Fibroblast of lung (primary cell): ENCODE measurements at regions not wholly inside any gene's neighbourhood (a gene's known extent, or its start where the extent isn't known, plus 50 kb on each side); places are given as distances from the start of the nearest gene placed in this dataset.

Source experiments
- DNase-seq, 2 donors: peaks; one replicate each; pipeline versions ENCODE4 v3.0.0 to v3.0.0-alpha.2; 2010; ENCODE audit warnings: low read depth in 2 of 2
- H2AFZ ChIP-seq: 2 replicates; pipeline ENCODE4 v1.5.1; 2012; ENCODE audit warnings: low read length, control low read depth, inconsistent platforms
- H3K27ac ChIP-seq: 2 replicates; pipeline ENCODE4 v1.5.1; 2011; ENCODE audit warnings: low read length, control low read depth; ENCODE audit not compliant: insufficient read depth
- H3K27me3 ChIP-seq: 2 replicates; pipeline ENCODE4 v1.5.1; 2011; ENCODE audit warnings: mild to moderate bottlenecking, low read length; ENCODE audit not compliant: control insufficient read depth, insufficient read depth
- H3K36me3 ChIP-seq: 2 replicates; pipeline ENCODE4 v1.5.1; 2011; ENCODE audit warnings: low read length; ENCODE audit not compliant: control insufficient read depth, insufficient read depth
- H3K4me1 ChIP-seq: 2 replicates; pipeline ENCODE4 v1.5.1; 2011; ENCODE audit warnings: low read length; ENCODE audit not compliant: control insufficient read depth, insufficient read depth; ENCODE audit errors: extremely low read depth
- H3K4me2 ChIP-seq: 2 replicates; pipeline ENCODE4 v1.5.1; 2011; ENCODE audit warnings: low read length, control low read depth; ENCODE audit not compliant: insufficient read depth; ENCODE audit errors: extremely low read depth
- H3K4me3 ChIP-seq, 4 experiments: fragments of 200-600 bp in 1 of 4; sonication (generic) in 1 of 4; replicated peaks in 1 of 4; 2 replicates each; pipeline ENCODE4 v1.5.1; 2011 to 2016; ENCODE audit warnings: low read length in 4 of 4, low read depth in 3 of 4, mild to moderate bottlenecking in 3 of 4, control low read depth in 2 of 4, inconsistent platforms in 1 of 4, mixed read lengths in 1 of 4; ENCODE audit not compliant: insufficient read depth in 1 of 4; ENCODE audit errors: control extremely low read depth in 1 of 4
- H3K79me2 ChIP-seq: 2 replicates; pipeline ENCODE4 v1.5.1; 2012; ENCODE audit warnings: mild to moderate bottlenecking, low read length, inconsistent platforms; ENCODE audit not compliant: control insufficient read depth, insufficient read depth
- H3K9ac ChIP-seq: 2 replicates; pipeline ENCODE4 v1.5.1; 2011; ENCODE audit warnings: mild to moderate bottlenecking, low read length, control low read depth; ENCODE audit not compliant: insufficient read depth
- H3K9me3 ChIP-seq: 2 replicates; pipeline ENCODE4 v1.5.1; 2012; ENCODE audit warnings: low read depth, low read length; ENCODE audit not compliant: control insufficient read depth, insufficient read depth
- H4K20me1 ChIP-seq: 2 replicates; pipeline ENCODE4 v1.5.1; 2011; ENCODE audit warnings: low read length; ENCODE audit not compliant: control insufficient read depth, insufficient read depth; ENCODE audit errors: extremely low read depth
- EZH2 ChIP-seq: IDR thresholded peaks from 2 replicates; pipeline ENCODE4 v1.5.1; 2012; ENCODE audit warnings: low read length, control low read depth, mild to moderate bottlenecking; ENCODE audit errors: missing control alignments
- TF ChIP-seq, protein P1 (sequence below), 2 donors: IDR thresholded peaks in 1 of 2; conservative IDR thresholded peaks in 1 of 2; 1 replicate in 1 of 2; 2 replicates in 1 of 2; pipeline ENCODE4 v1.5.1; 2011 to 2012; ENCODE audit warnings: low read length in 2 of 2, control low read depth in 1 of 2, inconsistent platforms in 1 of 2, low read depth in 1 of 2, mild to moderate bottlenecking in 1 of 2

DNA sequence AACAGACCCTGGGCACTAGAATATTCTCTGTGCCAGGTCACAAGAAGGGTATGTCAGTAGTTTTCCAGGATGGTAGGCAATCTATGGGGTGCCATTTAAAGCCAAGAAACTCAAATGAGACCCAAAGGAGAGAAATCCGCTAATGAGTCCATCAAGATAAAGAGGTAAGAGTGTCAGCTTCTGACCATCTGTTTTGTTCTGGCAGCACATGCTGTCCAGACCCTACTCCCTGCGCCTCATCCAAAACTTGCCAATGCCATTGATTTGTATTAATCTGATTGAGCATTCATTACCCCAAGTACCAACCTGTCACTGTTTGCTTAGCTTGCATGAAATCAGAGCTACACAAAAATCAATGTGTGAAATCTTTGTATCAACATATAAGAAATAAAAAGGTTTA, 229.0 kb downstream of the BLID start:
- no peak overlapping the region for H3K4me3 ChIP-seq

DNA sequence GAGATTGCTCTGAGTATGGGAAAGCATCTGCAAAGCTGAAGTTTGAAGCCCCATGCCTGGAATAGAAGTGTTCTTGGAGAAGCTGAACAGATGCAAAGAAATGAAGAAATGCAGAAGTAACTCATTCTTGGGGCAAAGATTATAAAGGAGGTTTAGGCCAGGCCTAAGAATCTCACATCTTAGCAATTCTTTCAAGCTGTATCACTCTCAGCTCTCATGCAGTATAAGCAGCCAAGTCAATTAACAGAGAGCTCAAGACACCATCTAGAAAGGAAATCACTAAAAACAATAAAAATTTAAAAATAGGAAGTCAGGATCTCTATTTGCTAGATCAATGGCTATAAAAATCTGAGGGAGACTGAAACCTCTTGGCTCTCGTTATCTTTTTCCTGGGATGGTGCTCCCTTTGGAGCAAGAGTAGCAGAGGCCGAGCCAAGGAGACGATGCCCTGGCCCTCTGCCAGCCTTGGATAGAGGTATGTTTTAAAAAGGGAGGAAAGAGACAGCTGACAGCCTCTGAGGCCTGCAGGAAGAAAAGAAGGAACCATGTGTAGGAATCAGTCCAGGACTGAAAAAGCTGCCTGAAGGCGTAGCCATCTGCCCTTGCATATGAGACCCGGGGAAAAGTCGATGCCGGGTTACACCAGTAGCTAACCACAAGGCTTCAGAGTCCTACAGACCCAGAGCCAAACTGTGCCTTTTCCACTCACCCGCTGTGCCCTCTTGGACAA, 229.8 kb downstream of the BLID start:
- Histone ChIP-seq H3K4me1 (peaks cover 4% of the 10 kb centered on the region), H3K9ac (no peak overlapping the region), H3K27me3 (no peaks in the 10 kb centered on the region), H3K4me3 (no peak overlapping the region), H3K4me2 (no peak overlapping the region), H3K36me3 (no peaks in the 10 kb centered on the region), H4K20me1 (no peaks in the 10 kb centered on the region), H3K27ac (no peak overlapping the region), H2AFZ (no peak overlapping the region), H3K79me2 (no peaks in the 10 kb centered on the region), H3K9me3 (no peaks in the 10 kb centered on the region)
- no peak for DNase-seq
- TF ChIP-seq, protein P1, sequence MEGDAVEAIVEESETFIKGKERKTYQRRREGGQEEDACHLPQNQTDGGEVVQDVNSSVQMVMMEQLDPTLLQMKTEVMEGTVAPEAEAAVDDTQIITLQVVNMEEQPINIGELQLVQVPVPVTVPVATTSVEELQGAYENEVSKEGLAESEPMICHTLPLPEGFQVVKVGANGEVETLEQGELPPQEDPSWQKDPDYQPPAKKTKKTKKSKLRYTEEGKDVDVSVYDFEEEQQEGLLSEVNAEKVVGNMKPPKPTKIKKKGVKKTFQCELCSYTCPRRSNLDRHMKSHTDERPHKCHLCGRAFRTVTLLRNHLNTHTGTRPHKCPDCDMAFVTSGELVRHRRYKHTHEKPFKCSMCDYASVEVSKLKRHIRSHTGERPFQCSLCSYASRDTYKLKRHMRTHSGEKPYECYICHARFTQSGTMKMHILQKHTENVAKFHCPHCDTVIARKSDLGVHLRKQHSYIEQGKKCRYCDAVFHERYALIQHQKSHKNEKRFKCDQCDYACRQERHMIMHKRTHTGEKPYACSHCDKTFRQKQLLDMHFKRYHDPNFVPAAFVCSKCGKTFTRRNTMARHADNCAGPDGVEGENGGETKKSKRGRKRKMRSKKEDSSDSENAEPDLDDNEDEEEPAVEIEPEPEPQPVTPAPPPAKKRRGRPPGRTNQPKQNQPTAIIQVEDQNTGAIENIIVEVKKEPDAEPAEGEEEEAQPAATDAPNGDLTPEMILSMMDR (conservative IDR thresholded peaks at IDR 0.05 in 1 of 2, IDR thresholded peaks at IDR 0.05 in 1 of 2; ENCODE audit: low read depth in 1 of 2, low read length in 2 of 2) = no peak
- TF ChIP-seq EZH2 = no peak

More for the DNA sequence above, 229.0 kb downstream of the BLID start:
- Histone ChIP-seq H3K27me3 (no peaks in the 10 kb centered on the region), H3K4me1 (peaks cover 5% of the 10 kb centered on the region), H3K79me2 (no peaks in the 10 kb centered on the region), H3K4me2 (no peak overlapping the region), H4K20me1 (no peaks in the 10 kb centered on the region), H3K9ac (no peak overlapping the region), H3K36me3 (no peaks in the 10 kb centered on the region), H3K9me3 (no peaks in the 10 kb centered on the region), H2AFZ (no peak overlapping the region), H3K27ac (no peak overlapping the region)
- TF ChIP-seq EZH2 = no peak
- TF ChIP-seq, protein P1 (conservative IDR thresholded peaks at IDR 0.05 in 1 of 2, IDR thresholded peaks at IDR 0.05 in 1 of 2; ENCODE audit: low read depth in 1 of 2, low read length in 2 of 2) = no peak
- no peak for DNase-seq

DNA sequence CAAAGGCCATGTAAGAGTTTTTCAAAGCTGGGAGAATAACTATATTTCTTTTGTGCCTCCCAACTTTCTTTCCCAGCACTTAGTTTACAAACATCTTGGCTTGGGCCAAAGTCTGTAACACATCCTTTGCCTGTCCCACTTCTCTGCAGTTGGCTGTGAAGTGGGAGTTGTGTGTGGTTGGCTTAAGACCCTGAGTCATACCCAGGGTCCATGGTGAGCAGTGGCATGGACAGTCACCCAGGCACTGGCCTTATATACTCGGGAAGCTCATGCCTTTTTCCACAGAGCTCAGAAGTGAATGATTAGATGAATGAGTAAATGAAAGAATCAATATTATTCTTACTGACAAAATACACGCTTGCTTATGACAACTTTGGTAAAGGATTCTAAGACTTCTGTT, 231.4 kb downstream of the BLID start:
- Histone ChIP-seq H2AFZ (no peak overlapping the region), H3K4me1 (no peaks in the 10 kb centered on the region), H4K20me1 (no peaks in the 10 kb centered on the region), H3K27me3 (no peaks in the 10 kb centered on the region), H3K27ac (no peak overlapping the region), H3K9ac (no peak overlapping the region), H3K36me3 (no peaks in the 10 kb centered on the region), H3K79me2 (no peaks in the 10 kb centered on the region), H3K4me3 (no peak overlapping the region), H3K4me2 (no peak overlapping the region), H3K9me3 (no peaks in the 10 kb centered on the region)
- no peak for DNase-seq
- TF ChIP-seq EZH2 = no peak
